Activated B cell treated with CpG ODN at 0.5 μM for 24 hours (primary cell): ENCODE measurements at regions not wholly inside any gene's neighbourhood (a gene's known extent, or its start where the extent isn't known, plus 50 kb on each side); places are given as distances from the start of the nearest gene placed in this dataset.

Experiments
- ATAC-seq: fragments of 200-7000 bp; cut with Tn5 transposase; one replicate; pipeline ENCODE4 v1.10.0; 2021; ENCODE audit warnings: low read depth, mild to moderate bottlenecking, moderate library complexity
- CTCF ChIA-PET: fragments of 350-600 bp; sonication (Branson Sonifier 250); formaldehyde crosslinking; loops from one replicate; lab custom pipeline; 2021; ENCODE audit warnings: antibody characterized with exemption; lab: Charles Lee
- POLR2A ChIA-PET: fragments of 350-600 bp; sonication (Branson Sonifier 250); formaldehyde crosslinking; loops from one replicate; lab custom pipeline; 2021; ENCODE audit warnings: antibody characterized with exemption; lab: Charles Lee
- DNase-seq: peaks from one replicate; pipeline ENCODE4 v3.0.0; 2022
- H3K27ac Mint-ChIP-seq: one replicate; pipeline ENCODE4 v1.8.0; 2020; ENCODE audit warnings: mixed read lengths
- H3K27me3 Mint-ChIP-seq: one replicate; pipeline ENCODE4 v1.8.0; 2021; ENCODE audit warnings: mixed read lengths
- H3K36me3 Mint-ChIP-seq: one replicate; pipeline ENCODE4 v1.8.0; 2021; ENCODE audit warnings: low read depth, mixed read lengths
- H3K4me1 Mint-ChIP-seq: one replicate; pipeline ENCODE4 v1.8.0; 2021; ENCODE audit warnings: mixed read lengths
- H3K4me3 Mint-ChIP-seq: one replicate; pipeline ENCODE4 v1.8.0; 2020; ENCODE audit warnings: mild to moderate bottlenecking, mixed read lengths
- H3K9me3 Mint-ChIP-seq: one replicate; pipeline ENCODE4 v1.8.0; 2020; ENCODE audit warnings: mixed read lengths
- intact Hi-C: fragments of 100-400 bp; cut with micrococcal nuclease; formaldehyde crosslinking; loops from one replicate; pipeline ENCODE4 v1.15.1; 2024
- TF ChIP-seq, protein P1 (sequence below): fragments of 200-600 bp; IDR thresholded peaks from one replicate; pipeline ENCODE4 v1.8.0; 2022; ENCODE audit warnings: antibody characterized with exemption, mild to moderate bottlenecking

GRCh38 chr9:82354279-82354659 lies 365.7 kb downstream of the SPATA31D1 start:
- intact Hi-C loops = no loop called here

DNA sequence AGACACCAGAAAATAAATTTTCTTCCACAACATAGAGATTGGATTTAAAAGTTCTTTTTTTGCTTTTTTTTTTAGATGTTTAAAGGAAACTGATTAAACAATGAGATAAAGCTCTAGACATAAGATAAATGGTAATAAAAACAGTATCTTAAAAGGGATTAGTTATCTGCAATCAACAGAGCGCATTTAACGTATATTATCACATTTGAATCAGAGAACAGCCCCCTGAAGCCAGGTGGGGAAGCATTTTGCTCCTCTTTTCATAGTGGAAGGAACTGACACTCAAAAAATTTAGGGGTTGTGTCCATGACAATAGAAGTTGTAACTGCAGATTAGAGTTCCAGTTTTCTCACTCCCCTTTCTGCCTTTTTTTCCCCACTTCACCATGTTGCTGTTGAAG lies 367.6 kb downstream of the SPATA31D1 start:
- Mint-ChIP-seq H3K36me3 (no peaks in the 10 kb centered on the region), H3K27ac (no peak overlapping the region), H3K4me3 (no peak overlapping the region), H3K4me1 (no peaks in the 10 kb centered on the region), H3K9me3 (no peaks in the 10 kb centered on the region), H3K27me3 (no peaks in the 10 kb centered on the region)
- TF ChIP-seq, protein P1, sequence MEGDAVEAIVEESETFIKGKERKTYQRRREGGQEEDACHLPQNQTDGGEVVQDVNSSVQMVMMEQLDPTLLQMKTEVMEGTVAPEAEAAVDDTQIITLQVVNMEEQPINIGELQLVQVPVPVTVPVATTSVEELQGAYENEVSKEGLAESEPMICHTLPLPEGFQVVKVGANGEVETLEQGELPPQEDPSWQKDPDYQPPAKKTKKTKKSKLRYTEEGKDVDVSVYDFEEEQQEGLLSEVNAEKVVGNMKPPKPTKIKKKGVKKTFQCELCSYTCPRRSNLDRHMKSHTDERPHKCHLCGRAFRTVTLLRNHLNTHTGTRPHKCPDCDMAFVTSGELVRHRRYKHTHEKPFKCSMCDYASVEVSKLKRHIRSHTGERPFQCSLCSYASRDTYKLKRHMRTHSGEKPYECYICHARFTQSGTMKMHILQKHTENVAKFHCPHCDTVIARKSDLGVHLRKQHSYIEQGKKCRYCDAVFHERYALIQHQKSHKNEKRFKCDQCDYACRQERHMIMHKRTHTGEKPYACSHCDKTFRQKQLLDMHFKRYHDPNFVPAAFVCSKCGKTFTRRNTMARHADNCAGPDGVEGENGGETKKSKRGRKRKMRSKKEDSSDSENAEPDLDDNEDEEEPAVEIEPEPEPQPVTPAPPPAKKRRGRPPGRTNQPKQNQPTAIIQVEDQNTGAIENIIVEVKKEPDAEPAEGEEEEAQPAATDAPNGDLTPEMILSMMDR = no peak
- DNase-seq (no peak), ATAC-seq (no peak)
- CTCF ChIA-PET = no interaction called here
- intact Hi-C loops = no loop called here
- POLR2A ChIA-PET = no interaction called here

More at GRCh38 chr9:82354279-82354659, 365.7 kb downstream of the SPATA31D1 start:
- Mint-ChIP-seq H3K9me3 (peaks cover 1% of the 10 kb centered on the region), H3K27me3 (no peaks in the 10 kb centered on the region), H3K4me3 (no peak overlapping the region), H3K4me1 (no peaks in the 10 kb centered on the region), H3K27ac (no peak overlapping the region), H3K36me3 (no peaks in the 10 kb centered on the region)
- POLR2A ChIA-PET = no interaction called here
- DNase-seq = no peak
- CTCF ChIA-PET = no interaction called here
- no peak for ATAC-seq
- TF ChIP-seq, protein P1 = no peak

DNA sequence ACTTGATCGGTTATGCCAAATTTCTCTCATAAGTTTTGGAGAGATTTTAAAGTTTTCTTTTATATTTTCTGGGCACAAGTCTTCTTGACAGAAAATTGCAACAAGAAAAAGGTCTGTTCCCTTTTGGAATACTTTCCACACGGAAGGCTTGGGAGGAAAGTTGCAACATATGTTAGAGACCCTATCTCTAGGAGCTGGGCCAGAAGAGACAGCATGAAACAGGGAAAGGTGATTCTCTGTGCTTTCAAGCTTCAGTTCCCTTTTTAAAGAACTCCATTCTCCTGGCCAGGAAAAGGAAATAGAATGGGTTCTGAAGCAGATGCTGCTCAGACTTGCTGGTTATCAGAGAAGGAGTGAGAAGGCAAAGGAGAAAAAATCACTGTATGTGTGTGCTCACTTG lies 368.3 kb downstream of the SPATA31D1 start:
- no peak overlapping the region for H3K4me3 Mint-ChIP-seq
- POLR2A ChIA-PET = no interaction called here
- TF ChIP-seq, protein P1 = no peak
- DNase-seq = no peak
- no peaks in the 10 kb centered on the region for H3K36me3 Mint-ChIP-seq
- H3K4me1 Mint-ChIP-seq = no peaks in the 10 kb centered on the region
- ATAC-seq = no peak
- H3K27ac Mint-ChIP-seq = no peak overlapping the region
- intact Hi-C loops = no loop called here
- H3K9me3 Mint-ChIP-seq = no peaks in the 10 kb centered on the region
- H3K27me3 Mint-ChIP-seq = no peaks in the 10 kb centered on the region
- CTCF ChIA-PET = no interaction called here

DNA sequence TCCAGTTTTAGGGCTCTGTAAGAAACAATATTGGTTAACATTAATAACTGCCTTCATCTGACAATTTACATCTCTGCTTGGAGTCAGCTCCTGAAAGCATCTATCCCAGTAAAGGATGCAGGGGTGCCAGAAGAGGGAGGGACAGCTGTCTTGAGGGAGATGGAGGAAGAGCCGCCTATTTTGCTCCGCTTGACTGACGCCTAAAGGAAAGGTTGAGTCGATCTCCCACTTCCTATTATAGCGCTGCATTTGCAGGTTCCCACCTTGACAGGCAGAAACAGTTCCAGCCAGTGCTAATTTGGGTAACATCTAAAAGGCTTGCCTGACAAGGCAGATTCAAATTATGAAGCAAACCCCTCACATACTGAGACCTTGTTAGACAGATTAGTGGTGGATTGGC lies 374.6 kb downstream of the SPATA31D1 start:
- ChIA-PET POLR2A (no interaction called here), CTCF (no interaction called here)

DNA sequence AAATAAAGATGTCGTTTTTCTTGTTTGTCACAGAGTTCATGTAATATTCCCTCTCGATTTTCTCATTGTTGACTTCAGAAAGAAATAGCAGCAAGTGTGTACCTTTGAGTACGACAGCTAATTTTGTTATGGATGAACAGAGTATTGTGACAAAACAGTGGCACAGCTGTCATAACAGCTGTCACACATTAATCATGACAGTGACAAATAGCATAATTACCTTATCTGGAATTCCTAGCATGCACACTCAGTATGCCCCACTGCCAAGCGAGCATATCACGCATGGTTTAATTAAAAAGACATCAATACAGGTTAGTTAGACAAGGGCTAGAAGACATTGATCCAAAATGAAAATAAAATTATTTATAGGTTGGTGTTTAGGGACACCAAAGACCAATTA lies 375.1 kb downstream of the SPATA31D1 start:
- Mint-ChIP-seq H3K27me3 (no peaks in the 10 kb centered on the region), H3K36me3 (no peaks in the 10 kb centered on the region), H3K4me1 (no peaks in the 10 kb centered on the region), H3K27ac (no peak overlapping the region), H3K4me3 (no peak overlapping the region), H3K9me3 (no peaks in the 10 kb centered on the region)
- ATAC-seq = no peak
- TF ChIP-seq, protein P1 = no peak
- CTCF ChIA-PET = no interaction called here
- DNase-seq = no peak
- POLR2A ChIA-PET = no interaction called here
- intact Hi-C loops = no loop called here

More for the DNA sequence above, 374.6 kb downstream of the SPATA31D1 start:
- TF ChIP-seq, protein P1 = no peak
- Mint-ChIP-seq H3K27ac (no peak overlapping the region), H3K27me3 (no peaks in the 10 kb centered on the region), H3K4me1 (no peaks in the 10 kb centered on the region), H3K36me3 (no peaks in the 10 kb centered on the region), H3K9me3 (no peaks in the 10 kb centered on the region), H3K4me3 (no peak overlapping the region)
- intact Hi-C loops = no loop called here
- no peak for ATAC-seq
- no peak for DNase-seq
